ENCODE measurements at regions not wholly inside any gene's neighbourhood (a gene's known extent, or its start where the extent isn't known, plus 50 kb on each side); places are given as distances from the start of the nearest gene placed in this dataset.

DNA sequence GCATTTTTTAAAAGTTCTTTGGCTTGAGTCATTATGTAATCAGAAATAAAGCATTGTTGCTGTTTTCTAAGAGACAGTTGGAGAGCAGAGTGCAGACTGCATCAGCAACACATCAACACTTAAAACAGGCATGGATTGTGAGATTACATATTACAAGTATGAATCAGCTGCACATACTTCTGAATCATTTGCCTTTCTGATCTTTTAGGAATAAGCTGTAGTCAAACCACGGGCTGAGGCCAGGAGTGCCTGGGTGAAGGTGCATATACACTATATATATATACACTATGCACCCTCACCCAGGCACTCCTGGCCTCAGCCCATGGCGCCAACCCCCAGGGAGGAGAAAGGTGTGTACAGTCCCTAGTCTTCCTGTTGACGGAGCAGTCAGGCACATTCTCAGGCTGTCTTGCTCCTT lies 52.4 kb upstream of the DLX6 start:
- WGBS (ENCODE audit: insufficient coverage) = 87% methylated on average over 2 of the region's 3 CpGs
- ATAC-seq (replicated peaks in 1 of 4) = no peak

DNA sequence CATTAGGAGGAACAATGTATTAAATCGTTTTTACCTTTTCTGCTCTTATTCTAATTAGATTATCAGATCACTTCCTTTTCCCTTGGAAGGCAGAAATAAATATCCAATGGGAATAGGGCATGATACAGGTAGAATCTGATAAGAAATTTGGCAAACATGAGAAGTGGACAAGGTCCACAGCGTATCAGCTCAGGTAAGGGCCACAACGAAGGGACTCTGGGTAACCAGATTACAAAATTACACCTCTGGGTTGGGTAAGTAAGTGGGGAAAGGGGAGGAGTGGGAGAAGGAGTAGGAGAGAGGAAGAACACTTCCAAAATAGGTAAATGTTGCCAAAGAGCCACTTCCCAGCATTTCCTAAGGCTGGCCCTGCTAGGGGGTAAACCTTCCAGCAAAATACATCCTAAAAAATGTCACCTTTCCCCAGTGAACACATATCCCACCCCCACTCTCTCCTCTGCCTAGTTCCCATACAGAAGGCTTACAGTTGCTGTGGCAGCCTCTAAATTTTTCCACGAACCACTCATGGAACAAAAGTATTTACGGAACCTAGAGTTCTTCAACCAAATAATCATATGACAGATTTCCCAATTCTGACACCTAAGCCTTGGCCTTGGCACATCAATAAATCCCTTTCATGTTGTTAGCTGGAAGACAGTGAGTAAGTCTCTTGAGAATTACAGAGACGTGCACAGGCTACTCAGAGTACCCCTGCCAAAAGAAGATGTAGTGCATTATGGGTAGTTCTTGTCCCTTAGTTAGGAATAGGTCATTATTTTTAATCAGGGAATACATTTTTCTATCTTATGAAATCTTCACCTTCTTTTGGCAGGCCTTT lies 51.5 kb upstream of the DLX6 start:
- Histone ChIP-seq H3K4me3 (ENCODE audit: control insufficient read depth in 1 of 2, extremely low read depth in 1 of 2, low read length in 1 of 2) (no peak overlapping the region), H3K36me3 (ENCODE audit: control insufficient read depth in 2 of 2, extremely low read depth in 1 of 2, insufficient read depth in 1 of 2, low read length in 1 of 2) (no peaks in the 10 kb centered on the region), H3K9me3 (no peaks in the 10 kb centered on the region), H3K4me1 (ENCODE audit: control insufficient read depth in 1 of 2, extremely low read depth in 1 of 2, insufficient read depth in 2 of 2, low read length in 2 of 2) (no peaks in the 10 kb centered on the region), H3K27me3 (replicated peaks in 1 of 2; ENCODE audit: control insufficient read depth in 2 of 2, extremely low read depth in 1 of 2, insufficient read depth in 2 of 2, low read length in 1 of 2) (no peaks in the 10 kb centered on the region), H3K27ac (ENCODE audit: low read length) (no peak overlapping the region)
- H3K4me1 Mint-ChIP-seq = no peaks in the 10 kb centered on the region
- CTCF ChIA-PET = no interaction called here
- ATAC-seq (replicated peaks in 1 of 4) = no peak
- 40% methylated on average over 1 of the region's 6 CpGs for WGBS (ENCODE audit: insufficient coverage)
- DNase-seq = no peak
- no peak overlapping the region for H3K4me3 Mint-ChIP-seq
- POLR2A ChIA-PET = no interaction called here
- peaks cover 22 to 35% of the 10 kb centered on the region in 2 donors for H3K27me3 Mint-ChIP-seq
- H3K27ac Mint-ChIP-seq = no peak overlapping the region
- peaks cover 0 to 5% (median 0%) of the 10 kb centered on the region in 3 donors for H3K9me3 Mint-ChIP-seq
- no peaks in the 10 kb centered on the region for H3K36me3 Mint-ChIP-seq

More for the DNA sequence above, 52.4 kb upstream of the DLX6 start:
- no peaks in the 10 kb centered on the region for H3K4me1 Mint-ChIP-seq
- no peak overlapping the region for H3K27ac Mint-ChIP-seq
- no peaks in the 10 kb centered on the region for H3K9me3 Mint-ChIP-seq
- H3K9me3 ChIP-seq = no peaks in the 10 kb centered on the region
- no peak for DNase-seq
- no peak overlapping the region for H3K4me3 Mint-ChIP-seq
- ChIA-PET CTCF (no interaction called here), POLR2A (no interaction called here)
- H3K27me3 Mint-ChIP-seq = peaks cover 22 to 32% of the 10 kb centered on the region in 2 donors
- H3K27ac ChIP-seq (ENCODE audit: low read length) = no peak overlapping the region
- no peaks in the 10 kb centered on the region for H3K27me3 ChIP-seq (replicated peaks in 1 of 2; ENCODE audit: control insufficient read depth in 2 of 2, extremely low read depth in 1 of 2, insufficient read depth in 2 of 2, low read length in 1 of 2)
- no peaks in the 10 kb centered on the region for H3K36me3 ChIP-seq (ENCODE audit: control insufficient read depth in 2 of 2, extremely low read depth in 1 of 2, insufficient read depth in 1 of 2, low read length in 1 of 2)
- H3K4me3 ChIP-seq (ENCODE audit: control insufficient read depth in 1 of 2, extremely low read depth in 1 of 2, low read length in 1 of 2) = no peak overlapping the region
- H3K4me1 ChIP-seq (ENCODE audit: control insufficient read depth in 1 of 2, extremely low read depth in 1 of 2, insufficient read depth in 2 of 2, low read length in 2 of 2) = no peaks in the 10 kb centered on the region
- no peaks in the 10 kb centered on the region for H3K36me3 Mint-ChIP-seq

All from T-cell (primary cell).